A673 (cell line): ENCODE measurements at regions not wholly inside any gene's neighbourhood (a gene's known extent, or its start where the extent isn't known, plus 50 kb on each side); places are given as distances from the start of the nearest gene placed in this dataset.

Experiments used
- BruUV-seq: library from RNA; stranded (reverse); fragments of 400-500 nt; replicated peaks from 2 replicates; lab custom pipeline; 2021; lab: Mats Ljungman, UMichigan
- CTCF ChIA-PET: fragments of 300-600 bp; sonication (Branson Sonifier 250); formaldehyde crosslinking; loops from one replicate; lab custom pipeline; 2022; ENCODE audit warnings: antibody characterized with exemption; lab: Charles Lee
- POLR2A ChIA-PET: fragments of 300-600 bp; sonication (Branson Sonifier 250); formaldehyde crosslinking; loops from one replicate; lab custom pipeline; 2022; ENCODE audit warnings: antibody characterized with exemption; ENCODE audit not compliant: low non-redundant PET; lab: Charles Lee
- DNase-seq: peaks from one replicate; pipeline ENCODE4 v3.0.0-alpha.2; 2015; ENCODE audit warnings: low spot score
- H3K27ac ChIP-seq: fragments of 200-600 bp; sonication (generic); 2 replicates; pipeline ENCODE4 v1.5.1; 2016; ENCODE audit warnings: mixed run types, low read depth, mild to moderate bottlenecking, mixed read lengths, antibody characterized with exemption, low read length; ENCODE audit not compliant: poor library complexity, severe bottlenecking
- H3K27me3 ChIP-seq: fragments of 200-600 bp; sonication (generic); replicated peaks from 2 replicates; pipeline ENCODE4 v1.6.1; 2017; ENCODE audit warnings: mixed run types, low read depth, mild to moderate bottlenecking, mixed read lengths, antibody characterized with exemption, low read length; ENCODE audit not compliant: insufficient read depth, poor library complexity
- H3K36me3 ChIP-seq: fragments of 200-600 bp; sonication (generic); 2 replicates; pipeline ENCODE4 v1.6.1; 2016; ENCODE audit warnings: mixed run types, mild to moderate bottlenecking, mixed read lengths, antibody characterized with exemption, low read length; ENCODE audit not compliant: insufficient read depth, poor library complexity, severe bottlenecking
- H3K4me1 ChIP-seq: fragments of 200-600 bp; sonication (generic); 2 replicates; pipeline ENCODE4 v1.6.1; 2017; ENCODE audit warnings: mixed run types, mild to moderate bottlenecking, mixed read lengths, antibody characterized with exemption, low read length; ENCODE audit not compliant: insufficient read depth, poor library complexity, severe bottlenecking
- H3K4me3 ChIP-seq: fragments of 200-600 bp; sonication (generic); 2 replicates; pipeline ENCODE4 v1.5.1; 2016; ENCODE audit warnings: low read depth, mixed run types, mild to moderate bottlenecking, mixed read lengths, low read length; ENCODE audit not compliant: poor library complexity, severe bottlenecking
- H3K9me3 ChIP-seq: fragments of 200-600 bp; sonication (generic); 2 replicates; pipeline ENCODE4 v1.6.1; 2016; ENCODE audit warnings: mixed run types, low read depth, mild to moderate bottlenecking, mixed read lengths, antibody characterized with exemption, low read length; ENCODE audit not compliant: poor library complexity, severe bottlenecking
- CTCF ChIP-seq: fragments of 300-800, 200-600 bp; sonication (generic); conservative IDR thresholded peaks from 2 replicates; pipeline ENCODE4 v1.5.1; 2017; ENCODE audit warnings: low read depth, mild to moderate bottlenecking, antibody characterized with exemption, low read length, moderate library complexity, mixed read lengths
- EZH2 ChIP-seq: fragments of 200-600 bp; sonication (generic); IDR thresholded peaks from 2 replicates; pipeline ENCODE4 v1.6.1; 2017; ENCODE audit warnings: borderline replicate concordance, low read depth, mild to moderate bottlenecking, mixed read lengths, antibody characterized with exemption, low read length; ENCODE audit not compliant: poor library complexity, severe bottlenecking
- intact Hi-C: fragments of 100-400 bp; cut with micrococcal nuclease; formaldehyde crosslinking; loops from one replicate; pipeline ENCODE4 v1.10.0; 2022; ENCODE audit not compliant: unreplicated experiment

DNA sequence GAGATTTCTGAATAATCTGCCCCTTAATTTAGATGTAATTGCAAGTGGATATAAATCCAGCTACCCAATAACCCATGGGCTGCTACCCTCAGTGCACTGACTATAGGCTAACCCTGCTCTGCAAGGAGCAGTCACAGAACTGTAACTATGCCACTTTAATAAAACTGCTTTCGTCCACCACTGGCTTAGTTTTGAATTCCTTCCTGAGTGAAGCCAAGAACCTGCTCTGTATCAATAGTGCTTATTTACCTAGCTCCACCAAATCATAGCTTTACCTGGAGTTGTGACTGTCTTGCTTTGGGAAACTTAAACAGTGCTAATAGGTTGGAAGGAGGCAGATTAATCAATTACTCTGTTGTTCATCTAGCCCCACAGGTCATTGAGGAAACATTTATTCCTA lies 1524.4 kb upstream of the SEL1L start:
- no peaks in the 10 kb centered on the region for H3K9me3 ChIP-seq
- no peak for TF ChIP-seq CTCF
- TF ChIP-seq EZH2 = no peak
- intact Hi-C loops = no loop called here
- BruUV-seq = no TSS peak
- POLR2A ChIA-PET = no interaction called here
- no peaks in the 10 kb centered on the region for H3K36me3 ChIP-seq
- H3K4me1 ChIP-seq = no peaks in the 10 kb centered on the region
- H3K27me3 ChIP-seq = no peaks in the 10 kb centered on the region
- CTCF ChIA-PET = no interaction called here
- H3K4me3 ChIP-seq = no peak overlapping the region
- no peak for DNase-seq
- no peak overlapping the region for H3K27ac ChIP-seq

DNA sequence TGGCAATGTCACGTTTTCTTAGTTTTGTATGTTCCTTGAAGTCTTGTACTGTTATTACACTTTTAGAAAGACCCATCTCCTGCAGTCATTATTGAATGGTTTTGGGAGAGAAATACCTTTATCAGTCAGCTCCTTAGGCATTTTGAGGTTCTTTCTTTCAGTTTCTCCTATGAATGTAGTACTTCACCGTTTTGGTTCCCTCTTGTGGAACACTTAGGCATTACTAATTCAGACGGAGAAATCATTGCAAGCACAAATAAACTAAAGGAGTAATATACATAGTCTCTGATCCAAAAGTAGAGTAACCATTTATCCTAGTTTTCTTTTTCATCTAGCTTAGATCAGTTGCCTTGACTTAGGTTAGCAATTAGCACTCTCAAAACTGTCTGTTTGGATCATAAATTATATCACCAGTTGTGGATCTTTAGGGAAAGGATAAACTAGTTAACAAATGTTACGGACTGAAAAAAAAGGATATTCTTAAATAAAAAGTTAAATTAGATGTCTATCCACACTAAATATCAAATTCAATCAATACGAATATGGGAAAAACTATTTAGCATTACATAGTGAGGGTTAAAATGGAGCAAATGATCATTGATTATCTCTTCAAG lies 1538.3 kb upstream of the SEL1L start:
- TF ChIP-seq EZH2 = no peak
- TF ChIP-seq CTCF = peak; percentile 69
- peak; percentile 79 for DNase-seq
- no peaks in the 10 kb centered on the region for H3K9me3 ChIP-seq
- intact Hi-C loops = loop anchor here (1.0 to 10.0 kb wide), 4 partner anchors 217 to 1077 kb away; no protein-coding TSS in a partner anchor
- BruUV-seq = no TSS peak
- H3K27ac ChIP-seq = no peak overlapping the region
- H3K4me1 ChIP-seq = no peaks in the 10 kb centered on the region
- H3K27me3 ChIP-seq = no peaks in the 10 kb centered on the region
- CTCF ChIA-PET = interaction anchor here (1.0 kb wide), 2 partner anchors 216 to 1081 kb away, joined by 3 to 4 read pairs; no protein-coding TSS in a partner anchor
- H3K4me3 ChIP-seq = no peak overlapping the region
- H3K36me3 ChIP-seq = no peaks in the 10 kb centered on the region
- POLR2A ChIA-PET = no interaction called here

DNA sequence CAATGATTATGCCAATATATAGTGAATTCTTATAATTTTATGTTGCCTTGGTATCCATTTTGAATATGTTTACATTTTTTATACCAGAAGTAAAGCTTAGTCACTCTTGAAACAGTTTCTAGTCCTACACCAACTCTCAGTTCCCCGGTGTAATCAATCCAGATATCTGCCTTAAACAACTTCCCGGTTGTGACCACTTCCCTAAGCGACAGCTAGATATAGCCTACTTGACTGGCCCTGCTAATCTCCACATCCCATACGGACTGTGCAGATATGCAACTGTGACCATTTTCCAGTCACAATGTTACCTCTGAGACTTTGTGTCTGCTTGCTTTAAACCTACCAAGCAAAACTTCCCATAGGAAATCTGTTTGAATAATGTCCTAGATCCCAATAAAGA lies 1551.5 kb upstream of the SEL1L start:
- H3K36me3 ChIP-seq = no peaks in the 10 kb centered on the region
- CTCF ChIA-PET = no interaction called here
- H3K4me3 ChIP-seq = no peak overlapping the region
- no peaks in the 10 kb centered on the region for H3K27me3 ChIP-seq
- no peak overlapping the region for H3K27ac ChIP-seq
- H3K9me3 ChIP-seq = no peaks in the 10 kb centered on the region
- TF ChIP-seq CTCF (no peak), EZH2 (no peak)
- intact Hi-C loops = no loop called here
- no peak for DNase-seq
- BruUV-seq = no TSS peak
- H3K4me1 ChIP-seq = no peaks in the 10 kb centered on the region
- POLR2A ChIA-PET = no interaction called here
